BJ (cell line): ENCODE measurements at regions not wholly inside any gene's neighbourhood (a gene's known extent, or its start where the extent isn't known, plus 50 kb on each side); places are given as distances from the start of the nearest gene placed in this dataset.
"Not testable (repeated sequence)": the region's sequence is repeated elsewhere in the genome, so short reads cannot be mapped to it uniquely, and the experiment has no call there.

Source experiments
- CTCF ChIA-PET: fragments of 350-600 bp; formaldehyde crosslinking; extraction: SDS; loops from one replicate; lab custom pipeline; 2021; ENCODE audit warnings: antibody characterized with exemption, inconsistent platforms; lab: Yijun Ruan, JAX
- POLR2A ChIA-PET: fragments of 300-600 bp; sonication (Branson Sonifier 250); formaldehyde crosslinking; extraction: SDS; loops from one replicate; lab custom pipeline; 2021; ENCODE audit warnings: antibody characterized with exemption; lab: Charles Lee
- DNase-seq: peaks from one replicate; pipeline ENCODE4 v3.0.0-alpha.2; 2011; ENCODE audit warnings: low read depth
- H3K27me3 ChIP-seq: 2 replicates; pipeline ENCODE4 v1.6.0; 2011; ENCODE audit warnings: low read length; ENCODE audit not compliant: control insufficient read depth, insufficient read depth
- H3K36me3 ChIP-seq: 2 replicates; pipeline ENCODE4 v1.5.1; 2011; ENCODE audit warnings: low read length; ENCODE audit not compliant: control insufficient read depth, insufficient read depth
- H3K4me3 ChIP-seq: 2 replicates; pipeline ENCODE4 v1.5.1; 2011; ENCODE audit warnings: low read depth, mild to moderate bottlenecking, control low read depth, low read length
- TF ChIP-seq, protein P1 (sequence below): IDR thresholded peaks from 2 replicates; pipeline ENCODE4 v1.5.1; 2011; ENCODE audit warnings: low read depth, mild to moderate bottlenecking, control low read depth, inconsistent platforms, low read length, moderate library complexity; ENCODE audit not compliant: insufficient read depth

- no peak for DNase-seq
- no peaks in the 10 kb centered on the region for H3K27me3 ChIP-seq
- POLR2A ChIA-PET, result no interaction called here
- TF ChIP-seq, protein P1, sequence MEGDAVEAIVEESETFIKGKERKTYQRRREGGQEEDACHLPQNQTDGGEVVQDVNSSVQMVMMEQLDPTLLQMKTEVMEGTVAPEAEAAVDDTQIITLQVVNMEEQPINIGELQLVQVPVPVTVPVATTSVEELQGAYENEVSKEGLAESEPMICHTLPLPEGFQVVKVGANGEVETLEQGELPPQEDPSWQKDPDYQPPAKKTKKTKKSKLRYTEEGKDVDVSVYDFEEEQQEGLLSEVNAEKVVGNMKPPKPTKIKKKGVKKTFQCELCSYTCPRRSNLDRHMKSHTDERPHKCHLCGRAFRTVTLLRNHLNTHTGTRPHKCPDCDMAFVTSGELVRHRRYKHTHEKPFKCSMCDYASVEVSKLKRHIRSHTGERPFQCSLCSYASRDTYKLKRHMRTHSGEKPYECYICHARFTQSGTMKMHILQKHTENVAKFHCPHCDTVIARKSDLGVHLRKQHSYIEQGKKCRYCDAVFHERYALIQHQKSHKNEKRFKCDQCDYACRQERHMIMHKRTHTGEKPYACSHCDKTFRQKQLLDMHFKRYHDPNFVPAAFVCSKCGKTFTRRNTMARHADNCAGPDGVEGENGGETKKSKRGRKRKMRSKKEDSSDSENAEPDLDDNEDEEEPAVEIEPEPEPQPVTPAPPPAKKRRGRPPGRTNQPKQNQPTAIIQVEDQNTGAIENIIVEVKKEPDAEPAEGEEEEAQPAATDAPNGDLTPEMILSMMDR, result no peak
- CTCF ChIA-PET, result interaction anchor here (0.6 kb wide), 1 partner anchor 393 kb away, joined by 3 read pairs; no protein-coding TSS in a partner anchor
- H3K36me3 ChIP-seq, result no peaks in the 10 kb centered on the region
- H3K4me3 ChIP-seq, result no peak overlapping the region
These were observed 183.6 kb downstream of the GJA1 start for GRCh38 chr6:121619013-121619412.

DNA sequence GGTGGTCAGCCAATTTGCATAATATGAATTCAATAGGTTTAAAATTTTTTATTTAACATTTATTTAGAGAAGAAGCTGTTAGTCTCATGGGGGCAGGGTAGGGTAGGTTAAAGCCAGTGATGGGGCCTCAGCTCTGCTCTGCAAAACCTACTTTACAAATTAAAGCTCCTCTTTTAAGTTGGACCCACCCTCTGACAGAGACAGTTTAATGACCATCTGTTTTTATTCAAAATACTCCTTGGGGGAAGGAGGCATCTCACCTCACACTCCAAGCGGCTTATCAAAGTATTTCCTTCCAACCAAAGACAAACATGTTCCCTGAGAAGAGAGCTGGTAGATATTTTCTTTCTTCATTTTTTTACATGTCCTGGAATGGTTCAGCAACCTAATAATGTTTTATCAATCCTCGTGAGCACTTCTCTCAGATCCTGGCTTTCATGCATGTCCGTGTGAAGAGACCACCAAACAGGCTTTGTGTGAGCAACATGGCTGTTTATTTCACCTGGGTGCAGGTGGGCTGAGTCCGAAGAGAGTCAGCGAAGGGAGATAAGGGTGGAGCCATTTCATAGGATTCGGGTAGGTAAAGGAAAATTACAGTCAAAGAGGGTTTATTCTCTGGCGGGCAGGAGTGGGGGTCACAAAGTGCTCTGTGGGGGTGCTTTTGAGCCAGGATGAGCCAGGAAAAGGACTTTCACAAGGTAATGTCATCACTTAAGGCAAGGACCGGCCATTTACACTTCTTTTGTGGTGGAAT lies 184.7 kb downstream of the GJA1 start:
- POLR2A ChIA-PET, result no interaction called here
- CTCF ChIA-PET, result no interaction called here
- Histone ChIP-seq H3K27me3 (no peaks in the 10 kb centered on the region), H3K4me3 (no peak overlapping the region), H3K36me3 (no peaks in the 10 kb centered on the region)
- DNase-seq, result no peak
- TF ChIP-seq, protein P1, result no peak

DNA sequence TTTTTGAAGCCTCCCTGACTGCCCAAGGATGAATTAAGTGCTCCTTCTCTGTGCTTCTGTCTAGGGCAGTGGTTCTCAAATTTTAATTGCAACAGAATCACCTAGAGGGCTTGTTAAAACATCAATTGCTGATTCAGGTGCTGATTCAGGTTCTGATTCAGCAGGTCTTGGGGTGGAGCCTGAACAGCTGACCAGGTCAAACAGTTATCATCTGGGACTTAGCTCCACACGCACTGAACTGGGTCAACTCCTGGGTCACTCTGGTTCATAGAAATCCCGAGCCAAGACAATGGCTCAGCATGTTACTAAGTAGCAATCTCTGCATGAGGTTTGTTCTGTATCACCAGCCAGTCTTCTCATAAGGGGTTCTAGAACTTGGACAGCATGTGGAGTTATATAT lies 192.3 kb downstream of the GJA1 start:
- TF ChIP-seq, protein P1, result no peak

DNA sequence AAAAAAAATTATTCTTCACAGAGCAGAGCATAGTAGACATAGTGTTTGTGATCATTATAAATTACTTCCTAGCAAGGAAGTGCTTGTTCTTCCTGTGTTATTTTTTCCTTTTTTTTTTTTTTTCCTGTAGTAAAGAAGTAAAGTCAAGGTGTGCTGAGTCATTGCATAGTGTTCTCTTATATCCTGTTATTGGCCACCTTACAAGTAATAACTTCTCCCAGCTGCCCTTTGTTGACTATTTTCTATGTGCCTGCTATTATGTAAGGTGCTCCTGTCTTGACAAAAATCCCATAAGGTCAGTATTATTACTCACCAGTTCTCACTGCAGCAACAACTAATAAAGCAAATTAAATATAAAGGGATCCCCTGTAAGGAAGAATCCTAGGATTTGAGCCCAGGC lies 195.3 kb downstream of the GJA1 start:
- Histone ChIP-seq H3K27me3 (no peaks in the 10 kb centered on the region), H3K36me3 (no peaks in the 10 kb centered on the region), H3K4me3 (no peak overlapping the region)
- TF ChIP-seq, protein P1, result no peak
- ChIA-PET CTCF (no interaction called here), POLR2A (no interaction called here)
- no peak for DNase-seq

More for the DNA sequence above, 192.3 kb downstream of the GJA1 start:
- ChIA-PET CTCF (no interaction called here), POLR2A (no interaction called here)
- no peaks in the 10 kb centered on the region for H3K27me3 ChIP-seq
- H3K4me3 ChIP-seq, result no peak overlapping the region
- H3K36me3 ChIP-seq, result no peaks in the 10 kb centered on the region
- DNase-seq, result no peak

DNA sequence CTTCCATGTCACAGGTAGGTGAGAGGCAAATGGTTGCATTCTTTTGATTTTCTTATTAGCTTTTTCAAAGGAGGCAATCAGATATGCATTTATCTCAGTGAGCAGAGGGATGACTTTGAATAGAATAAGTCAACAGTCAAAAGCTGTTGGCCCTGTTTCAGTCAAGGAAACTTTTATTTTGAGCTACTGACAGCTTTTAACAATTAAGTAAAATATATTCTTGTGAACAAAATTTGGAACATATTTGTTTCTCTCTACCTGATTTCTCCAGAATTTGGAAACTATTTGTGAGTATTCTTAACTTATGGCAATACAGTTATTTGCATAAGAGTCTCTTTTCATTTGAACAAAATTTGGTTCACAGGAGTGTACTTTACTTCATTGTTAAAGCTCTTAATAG lies 196.3 kb downstream of the GJA1 start:
- H3K27me3 ChIP-seq, POLR2A ChIA-PET, H3K4me3 ChIP-seq, H3K36me3 ChIP-seq, CTCF ChIA-PET, DNase-seq: not testable (repeated sequence)

- DNase-seq, result no peak
- no peaks in the 10 kb centered on the region for H3K36me3 ChIP-seq
- TF ChIP-seq, protein P1, result no peak
- H3K27me3 ChIP-seq, result no peaks in the 10 kb centered on the region
- POLR2A ChIA-PET, result no interaction called here
- CTCF ChIA-PET, result no interaction called here
- H3K4me3 ChIP-seq, result no peak overlapping the region
These were observed 197.9 kb downstream of the GJA1 start for GRCh38 chr6:121633309-121633708.

DNA sequence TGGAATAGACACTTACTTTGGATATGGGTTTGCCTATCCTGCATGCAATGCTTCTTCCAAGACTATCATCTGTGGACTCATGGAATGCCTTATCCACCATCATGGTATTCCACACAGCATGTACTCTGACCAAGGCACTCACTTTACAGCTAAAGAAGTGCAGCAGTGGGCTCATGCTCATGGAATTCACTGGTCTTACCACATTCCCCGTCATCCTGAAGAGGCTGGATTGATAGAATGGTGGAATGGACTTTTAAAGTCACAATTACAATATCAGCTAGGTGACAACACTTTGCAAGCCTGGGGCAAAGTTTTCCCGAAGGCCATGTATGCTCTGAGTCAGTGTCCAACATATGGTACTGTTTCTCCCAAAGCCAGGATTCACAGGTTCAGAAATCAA lies 199.1 kb downstream of the GJA1 start:
- H3K36me3 ChIP-seq, H3K27me3 ChIP-seq, DNase-seq, CTCF ChIA-PET, POLR2A ChIA-PET, H3K4me3 ChIP-seq: not testable (repeated sequence)
